Psoas muscle (tissue), 7 donors: ENCODE measurements at regions not wholly inside any gene's neighbourhood (a gene's known extent, or its start where the extent isn't known, plus 50 kb on each side); places are given as distances from the start of the nearest gene placed in this dataset.

Experiments
- ATAC-seq, 4 donors: fragments of 200-7000 bp; cut with Tn5 transposase; one replicate each; pipeline ENCODE4 v1.9.1; 2020; ENCODE audit warnings: moderate library complexity in 3 of 4, mild to moderate bottlenecking in 2 of 4
- DNase-seq, 2 donors: peaks; one replicate each; pipeline ENCODE4 v3.0.0-alpha.2; 2020
- H3K27ac ChIP-seq: fragments of 200-600 bp; one replicate; pipeline ENCODE4 v1.8.0; 2022
- H3K27me3 ChIP-seq, 3 donors: fragments of 200-600 bp in 1 of 3; one replicate each; pipeline versions ENCODE4 v1.6.1 to v1.8.0; 2013 to 2022; ENCODE audit warnings: low read length in 2 of 3, mild to moderate bottlenecking in 2 of 3, moderate library complexity in 1 of 3; ENCODE audit not compliant: insufficient read depth in 3 of 3
- H3K36me3 ChIP-seq, 2 donors: fragments of 200-600 bp in 1 of 2; one replicate each; pipeline versions ENCODE4 v1.6.1 to v1.8.0; 2013 to 2022; ENCODE audit warnings: low read depth in 1 of 2, mild to moderate bottlenecking in 1 of 2, moderate library complexity in 1 of 2; ENCODE audit not compliant: insufficient read depth in 1 of 2
- H3K4me1 ChIP-seq: fragments of 200-600 bp; one replicate; pipeline ENCODE4 v1.8.0; 2022
- H3K4me3 ChIP-seq: fragments of 200-600 bp; one replicate; pipeline ENCODE4 v1.8.0; 2022; ENCODE audit warnings: mild to moderate bottlenecking
- H3K9me3 ChIP-seq: fragments of 200-600 bp; one replicate; pipeline ENCODE4 v1.8.0; 2022
- CTCF ChIP-seq: fragments of 200-600 bp; IDR thresholded peaks from one replicate; pipeline ENCODE4 v1.8.0; 2022; ENCODE audit warnings: antibody characterized with exemption
- WGBS, 3 donors: extraction: QIAGEN DNeasy Blood & Tissue Kit; methylation state at CpG; one replicate each; pipeline versions ENCODE4 v1.1.6 to v1.1.7; 2013; 5-methylcytosine and 5-hydroxymethylcytosine counted together
- intact Hi-C, 2 donors: fragments of 100-400 bp; cut with DNase I; formaldehyde crosslinking; loops; one replicate each; pipeline versions ENCODE4 v1.11.0 to v1.14.2; 2022
- donor health status: healthy with polysubstance abuse.
- donor health status: DM: no; HTN: no; CAD: no; lungs with moderate emphysema.
- donor health status: Bipolar disorder and iron deficiency.
- donor health status: healthy.
- donor health status: DM: yes; HTN: yes; CAD: no.
- donor health status: DM: no; HTN: no; CAD: no.
- donor health status: DM: yes; HTN: yes; CAD: no.

DNA sequence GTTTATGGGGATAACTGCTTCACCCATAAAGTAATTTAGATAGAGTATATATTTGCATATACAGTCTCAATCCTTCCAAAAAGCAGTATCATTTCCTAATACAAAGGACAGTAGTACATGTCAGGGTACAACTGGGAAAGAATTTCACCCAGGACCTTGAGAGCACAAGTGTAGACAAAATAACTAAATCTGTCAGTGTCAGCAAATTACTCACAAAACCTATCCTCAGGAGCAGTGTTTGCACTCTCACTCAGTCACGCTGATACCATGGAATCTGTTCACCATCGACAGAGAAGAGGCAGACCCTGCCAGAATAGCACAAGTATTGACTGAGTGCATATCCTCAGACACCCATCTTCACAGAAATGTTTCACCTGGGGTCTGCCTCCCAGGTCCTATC, 554.7 kb upstream of the PHF14 start:
- TF ChIP-seq CTCF = no peak
- H3K36me3 ChIP-seq = no peaks in the 10 kb centered on the region
- no peaks in the 10 kb centered on the region for H3K4me1 ChIP-seq
- 54 to 59% (median 58%) methylated on average over 2 of the region's 2 CpGs for WGBS, 3 donors
- DNase-seq (no peak), ATAC-seq (no peak)
- intact Hi-C loops = loop anchor here in 1 of 2 donors (10.0 kb wide), 2 partner anchors 384 to 1994 kb away; no protein-coding TSS in a partner anchor
- no peak overlapping the region for H3K27ac ChIP-seq
- H3K4me3 ChIP-seq = no peak overlapping the region
- H3K9me3 ChIP-seq = no peaks in the 10 kb centered on the region
- H3K27me3 ChIP-seq = no peaks in the 10 kb centered on the region

- no peak for ATAC-seq
- intact Hi-C loops = no loop called here
Measured at GRCh38 chr7:10429031-10429430, 544.6 kb upstream of the PHF14 start.

GRCh38 chr7:10429511-10429910, 544.2 kb upstream of the PHF14 start:
- Histone ChIP-seq H3K36me3 (no peaks in the 10 kb centered on the region), H3K4me3 (no peak overlapping the region), H3K27me3 (no peaks in the 10 kb centered on the region), H3K9me3 (no peaks in the 10 kb centered on the region), H3K27ac (no peak overlapping the region), H3K4me1 (no peaks in the 10 kb centered on the region)
- DNase-seq = no peak
- WGBS, 3 donors = 4 to 19% (median 17%) methylated on average over 1 of the region's 1 CpG
- no peak for ATAC-seq
- TF ChIP-seq CTCF = no peak
- intact Hi-C loops = no loop called here

More at GRCh38 chr7:10429031-10429430, 544.6 kb upstream of the PHF14 start:
- Histone ChIP-seq H3K27ac (no peak overlapping the region), H3K36me3 (no peaks in the 10 kb centered on the region), H3K4me1 (no peaks in the 10 kb centered on the region), H3K4me3 (no peak overlapping the region), H3K9me3 (no peaks in the 10 kb centered on the region), H3K27me3 (no peaks in the 10 kb centered on the region)
- no peak for TF ChIP-seq CTCF
- no peak for DNase-seq
- WGBS, 3 donors = 24 to 36% (median 25%) methylated on average over 2 of the region's 2 CpGs

DNA sequence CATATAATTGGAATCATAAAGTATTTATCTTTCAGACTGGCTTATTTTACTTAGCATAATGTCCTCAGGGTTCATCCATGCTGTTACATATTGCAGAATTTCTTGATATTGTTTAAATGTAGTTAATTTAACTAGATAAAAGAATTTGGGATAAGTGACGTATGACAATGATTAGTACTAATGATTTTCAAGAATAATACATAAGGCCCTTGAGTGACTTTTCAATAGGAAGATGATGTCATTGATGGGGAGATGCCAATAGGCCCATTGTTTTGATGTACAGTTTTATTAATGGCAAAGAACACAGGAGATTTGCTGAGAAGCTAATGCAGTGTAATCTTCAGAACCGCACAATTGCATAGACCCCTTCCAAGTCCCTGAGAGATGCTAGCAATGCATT, 537.4 kb upstream of the PHF14 start:
- DNase-seq (no peak), ATAC-seq (no peak)
- H3K9me3 ChIP-seq = no peaks in the 10 kb centered on the region
- H3K4me1 ChIP-seq = no peaks in the 10 kb centered on the region
- WGBS, 3 donors = 73 to 88% (median 85%) methylated on average over 2 of the region's 2 CpGs
- intact Hi-C loops = no loop called here
- no peak for TF ChIP-seq CTCF
- no peak overlapping the region for H3K27ac ChIP-seq
- H3K36me3 ChIP-seq = no peaks in the 10 kb centered on the region
- H3K4me3 ChIP-seq = no peak overlapping the region
- no peaks in the 10 kb centered on the region for H3K27me3 ChIP-seq

- Histone ChIP-seq H3K27me3 (no peaks in the 10 kb centered on the region), H3K4me1 (no peaks in the 10 kb centered on the region), H3K9me3 (no peaks in the 10 kb centered on the region), H3K36me3 (no peaks in the 10 kb centered on the region), H3K27ac (no peak overlapping the region), H3K4me3 (no peak overlapping the region)
- 85 to 91% (median 87%) methylated on average over 3 of the region's 3 CpGs for WGBS, 3 donors
- intact Hi-C loops = no loop called here
- TF ChIP-seq CTCF = no peak
- no peak for ATAC-seq
- no peak for DNase-seq
Measured at GRCh38 chr7:10439027-10439426, 534.6 kb upstream of the PHF14 start.
